H1 (cell line): ENCODE measurements at regions not wholly inside any gene's neighbourhood (a gene's known extent, or its start where the extent isn't known, plus 50 kb on each side); places are given as distances from the start of the nearest gene placed in this dataset.

Source experiments
- CTCF ChIA-PET: fragments of 300-600 bp; sonication (Branson Sonifier 250); formaldehyde crosslinking; loops from one replicate; lab custom pipeline; 2021; ENCODE audit not compliant: partially characterized antibody; lab: Charles Lee
- POLR2A ChIA-PET: fragments of 300-600 bp; sonication (Branson Sonifier 250); formaldehyde crosslinking; loops from one replicate; lab custom pipeline; 2021; ENCODE audit warnings: inconsistent platforms; ENCODE audit not compliant: partially characterized antibody; lab: Charles Lee
- DNase-seq, 2 experiments: peaks; one replicate each; pipeline versions ENCODE4 v3.0.0 to v3.0.0-alpha.2; 2010 to 2022; ENCODE audit warnings: low spot score in 2 of 2, low read depth in 1 of 2, mixed read lengths in 1 of 2
- FAIRE-seq: peaks from 2 replicates; lab custom pipeline; 2011; peaks lifted over from hg19 to GRCh38; lab: Jason Lieb, UNC
- H2AFZ ChIP-seq: 2 replicates; pipeline ENCODE4 v1.8.1; 2012; ENCODE audit warnings: low read length, inconsistent platforms
- H2AK5ac ChIP-seq: 2 replicates; pipeline ENCODE4 v1.6.1; 2013; ENCODE audit warnings: low read depth, low read length
- H2BK120ac ChIP-seq: replicated peaks from 2 replicates; pipeline ENCODE3; 2013; ENCODE audit warnings: low read depth, low read length, inconsistent platforms
- H2BK12ac ChIP-seq: 2 replicates; pipeline ENCODE4 v1.6.1; 2013; ENCODE audit warnings: low read depth, low read length
- H2BK15ac ChIP-seq: 2 replicates; pipeline ENCODE4 v1.6.1; 2013; ENCODE audit warnings: low read length
- H2BK20ac ChIP-seq: 2 replicates; pipeline ENCODE4 v1.6.1; 2013; ENCODE audit warnings: low read length
- H2BK5ac ChIP-seq: 2 replicates; pipeline ENCODE4 v1.6.1; 2013; ENCODE audit warnings: low read depth, low read length
- H3K14ac ChIP-seq: 2 replicates; pipeline ENCODE4 v1.6.1; 2013; ENCODE audit warnings: inconsistent platforms; ENCODE audit not compliant: insufficient read length
- H3K18ac ChIP-seq: 2 replicates; pipeline ENCODE4 v1.6.1; 2013; ENCODE audit warnings: low read length; ENCODE audit errors: extremely low read depth
- H3K23ac ChIP-seq: 2 replicates; pipeline ENCODE4 v1.6.1; 2013; ENCODE audit warnings: inconsistent platforms; ENCODE audit not compliant: insufficient read length
- H3K23me2 ChIP-seq: 2 replicates; pipeline ENCODE4 v1.6.1; 2013; ENCODE audit warnings: low read depth, low read length
- H3K27ac ChIP-seq: 2 replicates; pipeline ENCODE4 v1.6.1; 2011; ENCODE audit warnings: low read depth, low read length, inconsistent platforms
- H3K27me3 ChIP-seq, 4 experiments: replicated peaks in 1 of 4; 1 replicate in 1 of 4; 2 replicates in 3 of 4; pipeline versions ENCODE4 v1.6.1 to v1.8.1; 2011 to 2013; ENCODE audit warnings: low read length in 3 of 4, mild to moderate bottlenecking in 3 of 4, inconsistent platforms in 2 of 4, mixed read lengths in 2 of 4, moderate library complexity in 1 of 4; ENCODE audit not compliant: control insufficient read depth in 3 of 4, insufficient read depth in 3 of 4; ENCODE audit errors: extremely low read depth in 1 of 4
- H3K36me3 ChIP-seq, 4 experiments: 2 replicates each; pipeline versions ENCODE4 v1.6.1 to v1.8.1; 2011 to 2013; ENCODE audit warnings: mild to moderate bottlenecking in 4 of 4, low read length in 3 of 4, moderate library complexity in 2 of 4, control low read depth in 1 of 4, inconsistent platforms in 1 of 4; ENCODE audit not compliant: insufficient read depth in 4 of 4, control insufficient read depth in 2 of 4
- H3K4ac ChIP-seq: replicated peaks from 2 replicates; pipeline ENCODE3; 2013; ENCODE audit warnings: low read length, low read depth, mixed read lengths, inconsistent platforms; ENCODE audit not compliant: insufficient read length
- H3K4me1 ChIP-seq, 4 experiments: replicated peaks in 1 of 4; 1 replicate in 1 of 4; 2 replicates in 3 of 4; pipeline versions ENCODE4 v1.6.1 to v1.8.1; 2011 to 2013; ENCODE audit warnings: low read length in 3 of 4, inconsistent platforms in 2 of 4, mixed read lengths in 1 of 4; ENCODE audit not compliant: insufficient read depth in 4 of 4, control insufficient read depth in 3 of 4
- H3K4me2 ChIP-seq, 2 experiments: 2 replicates each; pipeline versions ENCODE4 v1.6.1 to v1.8.1; 2011 to 2013; ENCODE audit warnings: low read depth in 2 of 2, low read length in 2 of 2, control low read depth in 1 of 2, inconsistent platforms in 1 of 2, mild to moderate bottlenecking in 1 of 2; ENCODE audit not compliant: insufficient read depth in 1 of 2
- H3K4me3 ChIP-seq, 4 experiments: fragments of 200-600, 300-600 bp in 1 of 4; sonication (generic), shearing (Covaris generic), sonication (Bioruptor Twin) in 1 of 4; 2 replicates each; pipeline versions ENCODE4 v1.5.1 to v1.8.1; 2011 to 2016; ENCODE audit warnings: low read length in 4 of 4, low read depth in 3 of 4, control low read depth in 2 of 4, inconsistent platforms in 2 of 4, mild to moderate bottlenecking in 2 of 4, mixed read lengths in 1 of 4, moderate library complexity in 1 of 4; ENCODE audit not compliant: insufficient read depth in 2 of 4; ENCODE audit errors: extremely low read depth in 1 of 4
- H3K56ac ChIP-seq: replicated peaks from 2 replicates; pipeline ENCODE3; 2013; ENCODE audit warnings: low read depth, mild to moderate bottlenecking, mixed read lengths, low read length, inconsistent platforms; ENCODE audit not compliant: insufficient read length
- H3K79me1 ChIP-seq: 2 replicates; pipeline ENCODE4 v1.6.1; 2013; ENCODE audit warnings: low read depth, low read length, control low read depth
- H3K79me2 ChIP-seq, 2 experiments: 2 replicates each; pipeline versions ENCODE4 v1.6.1 to v1.8.1; 2012 to 2013; ENCODE audit warnings: low read length in 2 of 2, mild to moderate bottlenecking in 2 of 2, inconsistent platforms in 1 of 2; ENCODE audit not compliant: insufficient read depth in 2 of 2, control insufficient read depth in 1 of 2
- H3K9ac ChIP-seq, 4 experiments: replicated peaks in 1 of 4; 1 replicate in 1 of 4; 2 replicates in 3 of 4; pipeline versions ENCODE4 v1.6.1 to v1.8.1; 2011 to 2013; ENCODE audit warnings: low read depth in 3 of 4, low read length in 3 of 4, control low read depth in 2 of 4, mild to moderate bottlenecking in 2 of 4, moderate library complexity in 2 of 4, inconsistent platforms in 1 of 4; ENCODE audit errors: extremely low read depth in 1 of 4
- H3K9me3 ChIP-seq, 2 experiments: 2 replicates each; pipeline versions ENCODE4 v1.6.1 to v1.8.1; 2012 to 2013; ENCODE audit warnings: mild to moderate bottlenecking in 2 of 2, moderate library complexity in 2 of 2, control low read depth in 1 of 2, inconsistent platforms in 1 of 2, low read depth in 1 of 2, low read length in 1 of 2, mixed read lengths in 1 of 2; ENCODE audit not compliant: insufficient read depth in 2 of 2
- H4K20me1 ChIP-seq, 2 experiments: replicated peaks in 1 of 2; 2 replicates each; pipeline versions ENCODE3 to v1.8.1; 2011 to 2013; ENCODE audit warnings: inconsistent platforms in 2 of 2, low read length in 2 of 2, mild to moderate bottlenecking in 1 of 2; ENCODE audit not compliant: insufficient read depth in 2 of 2, control insufficient read depth in 1 of 2
- H4K5ac ChIP-seq: 2 replicates; pipeline ENCODE4 v1.6.1; 2013; ENCODE audit warnings: low read length, low read depth, mixed read lengths, inconsistent platforms; ENCODE audit not compliant: insufficient read length
- H4K8ac ChIP-seq: 2 replicates; pipeline ENCODE4 v1.8.0; 2013; ENCODE audit warnings: mild to moderate bottlenecking, moderate library complexity, low read length, inconsistent platforms; ENCODE audit not compliant: insufficient read depth; ENCODE audit errors: extremely low read depth
- H4K91ac ChIP-seq: replicated peaks from 2 replicates; pipeline ENCODE3; 2013; ENCODE audit warnings: low read length, mixed read lengths, inconsistent platforms; ENCODE audit not compliant: insufficient read length
- ASH2L ChIP-seq: fragments of 200-600, 300-600 bp; sonication (generic); IDR thresholded peaks from one replicate; pipeline ENCODE4 v1.7.1; 2017; ENCODE audit warnings: low read length
- CHD2 ChIP-seq: IDR thresholded peaks from 2 replicates; pipeline ENCODE4 v1.6.1; 2012; ENCODE audit warnings: low read length, improper control_type of control experiment
- CTBP2 ChIP-seq: IDR thresholded peaks from 2 replicates; pipeline ENCODE4 v1.7.0; 2011; ENCODE audit warnings: borderline replicate concordance, mild to moderate bottlenecking, moderate library complexity, mixed read lengths, low read length; ENCODE audit not compliant: insufficient read depth, insufficient read length
- GTF2F1 ChIP-seq: IDR thresholded peaks from 2 replicates; pipeline ENCODE4 v1.6.1; 2012; ENCODE audit warnings: low read depth, low read length, improper control_type of control experiment, borderline replicate concordance
- KDM5A ChIP-seq: fragments of 200-600 bp; IDR thresholded peaks from 2 replicates; pipeline ENCODE4 v1.7.1; 2012; ENCODE audit warnings: mild to moderate bottlenecking, low read length, inconsistent platforms, mixed read lengths
- PHF8 ChIP-seq: fragments of 200-600 bp; sonication (generic); conservative IDR thresholded peaks from 2 replicates; pipeline ENCODE4 v1.7.1; 2012; ENCODE audit warnings: low read depth, mild to moderate bottlenecking, inconsistent platforms, low read length, moderate library complexity
- RXRA ChIP-seq: IDR thresholded peaks from 2 replicates; pipeline ENCODE4 v1.6.1; 2011; ENCODE audit warnings: low read depth, mild to moderate bottlenecking, low read length, moderate library complexity; ENCODE audit not compliant: insufficient read depth
- SP1 ChIP-seq: IDR thresholded peaks from 2 replicates; pipeline ENCODE4 v1.6.1; 2011; ENCODE audit warnings: low read depth, low read length
- SUZ12 ChIP-seq: fragments of 200-600 bp; sonication (generic); IDR thresholded peaks from 2 replicates; pipeline ENCODE4 v1.6.1; 2012; ENCODE audit warnings: mild to moderate bottlenecking, inconsistent platforms, low read length, moderate library complexity, mixed read lengths
- TAF1 ChIP-seq: IDR thresholded peaks from 2 replicates; pipeline ENCODE4 v1.6.1; 2011; ENCODE audit warnings: mild to moderate bottlenecking, low read depth, low read length
- TCF12 ChIP-seq: IDR thresholded peaks from 2 replicates; pipeline ENCODE4 v1.6.1; 2011; ENCODE audit warnings: low read depth, mild to moderate bottlenecking, low read length
- WGBS, 2 experiments: shearing (Covaris generic) in 1 of 2; methylation state at CpG; one replicate each; pipeline versions ENCODE4 v1.1.6 to v1.1.7; 2013 to 2015; ENCODE audit warnings: low lambda C conversion rate in 2 of 2, mixed read lengths in 2 of 2, inconsistent platforms in 1 of 2, low coverage in 1 of 2, missing lambda C conversion rate in 1 of 2; ENCODE audit not compliant: insufficient replicate concordance in 2 of 2, insufficient coverage in 1 of 2, insufficient read length in 1 of 2; ENCODE audit errors: extremely low coverage in 1 of 2, missing lambda C conversion rate in 1 of 2; 5-methylcytosine and 5-hydroxymethylcytosine counted together
- TF ChIP-seq, protein P1 (sequence below): IDR thresholded peaks from 2 replicates; pipeline ENCODE4 v1.6.1; 2012; ENCODE audit warnings: low read length, inconsistent platforms

GRCh38 chr10:4294996-4295792, 510.2 kb upstream of the KLF6 start:
- H2BK12ac ChIP-seq: no peak overlapping the region
- 93% methylated on average over 12 of the region's 16 CpGs; no CpG with 5 or more reads in 1 of the 2 experiments for WGBS, 2 experiments
- ChIA-PET POLR2A (no interaction called here), CTCF (interaction anchor here (1.6 kb wide), 1 partner anchor 9 kb away, joined by 3 read pairs; no protein-coding TSS in a partner anchor)
- H3K9me3 ChIP-seq: no peaks in the 10 kb centered on the region
- no peak overlapping the region for H3K14ac ChIP-seq
- no peak overlapping the region for H3K4me2 ChIP-seq
- no peak overlapping the region for H2BK20ac ChIP-seq
- no peak overlapping the region for H2AFZ ChIP-seq
- no peaks in the 10 kb centered on the region for H3K79me2 ChIP-seq
- H3K36me3 ChIP-seq: no peaks in the 10 kb centered on the region
- FAIRE-seq: no peak
- no peaks in the 10 kb centered on the region for H3K79me1 ChIP-seq
- H3K4me1 ChIP-seq: no peaks in the 10 kb centered on the region; a peak in 3 of 7 replicates
- H4K5ac ChIP-seq: no peak overlapping the region
- H4K91ac ChIP-seq: peak overlapping the region; percentile 76
- H3K9ac ChIP-seq: no peak overlapping the region
- H3K4ac ChIP-seq: no peak overlapping the region
- no peak overlapping the region for H3K23ac ChIP-seq
- H3K4me3 ChIP-seq: no peak overlapping the region
- H2BK15ac ChIP-seq: no peak overlapping the region
- H3K18ac ChIP-seq: no peak overlapping the region
- peaks cover 0 to 2% of the 10 kb centered on the region in 2 experiments for H4K20me1 ChIP-seq
- H2AK5ac ChIP-seq: peak overlapping the region; percentile 95; the same call in 1 of the 2 replicates
- no peaks in the 10 kb centered on the region for H3K23me2 ChIP-seq
- no peak for DNase-seq
- H2BK5ac ChIP-seq: no peak overlapping the region
- H4K8ac ChIP-seq: no peak overlapping the region; the same call in 1 of the 2 replicates
- H3K27ac ChIP-seq: no peak overlapping the region
- H3K27me3 ChIP-seq: no peaks in the 10 kb centered on the region
- no peak overlapping the region for H3K56ac ChIP-seq
- H2BK120ac ChIP-seq: no peak overlapping the region
- TF ChIP-seq PHF8 (no peak), RXRA (no peak), SP1 (no peak), GTF2F1 (no peak), ASH2L (no peak), CTBP2 (no peak), TAF1 (no peak), TCF12 (no peak), KDM5A (no peak), CHD2 (no peak), SUZ12 (no peak)
- TF ChIP-seq, protein P1, sequence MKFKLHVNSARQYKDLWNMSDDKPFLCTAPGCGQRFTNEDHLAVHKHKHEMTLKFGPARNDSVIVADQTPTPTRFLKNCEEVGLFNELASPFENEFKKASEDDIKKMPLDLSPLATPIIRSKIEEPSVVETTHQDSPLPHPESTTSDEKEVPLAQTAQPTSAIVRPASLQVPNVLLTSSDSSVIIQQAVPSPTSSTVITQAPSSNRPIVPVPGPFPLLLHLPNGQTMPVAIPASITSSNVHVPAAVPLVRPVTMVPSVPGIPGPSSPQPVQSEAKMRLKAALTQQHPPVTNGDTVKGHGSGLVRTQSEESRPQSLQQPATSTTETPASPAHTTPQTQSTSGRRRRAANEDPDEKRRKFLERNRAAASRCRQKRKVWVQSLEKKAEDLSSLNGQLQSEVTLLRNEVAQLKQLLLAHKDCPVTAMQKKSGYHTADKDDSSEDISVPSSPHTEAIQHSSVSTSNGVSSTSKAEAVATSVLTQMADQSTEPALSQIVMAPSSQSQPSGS: no peak
